HG03558 (cell line): ENCODE measurements at regions not wholly inside any gene's neighbourhood (a gene's known extent, or its start where the extent isn't known, plus 50 kb on each side); places are given as distances from the start of the nearest gene placed in this dataset.
"Not testable (repeated sequence)": the region's sequence is repeated elsewhere in the genome, so short reads cannot be mapped to it uniquely, and the experiment has no call there.

ENCODE experiments used
- ATAC-seq: cut with Tn5 transposase; IDR thresholded peaks from one replicate; pipeline ENCODE4 v1.9.1; 2021; ENCODE audit warnings: moderate number of reproducible peaks; ENCODE audit not compliant: unreplicated experiment; ENCODE audit errors: extremely low read depth

GRCh38 chr10:28354511-28354910 is 51.6 kb upstream of the MPP7 start:
- ATAC-seq: no peak

DNA sequence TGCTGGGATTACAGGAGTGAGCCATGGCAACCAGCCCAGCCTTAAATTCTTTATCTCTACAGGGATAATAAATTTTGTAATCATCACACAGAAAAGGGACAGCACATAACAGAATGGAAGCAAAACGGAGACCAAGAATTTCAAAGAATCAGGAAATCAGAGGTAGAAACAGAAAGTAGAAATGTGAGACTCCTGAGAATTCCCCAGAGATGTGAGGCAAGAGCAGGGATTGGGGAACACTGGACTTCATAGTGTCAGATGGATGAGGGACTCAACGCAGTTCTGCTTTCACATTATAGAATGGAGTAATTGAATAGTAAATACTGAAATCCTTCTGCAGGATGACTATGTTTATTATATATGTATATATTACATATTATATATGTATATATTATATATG is 52.5 kb upstream of the MPP7 start:
- no peak for ATAC-seq

DNA sequence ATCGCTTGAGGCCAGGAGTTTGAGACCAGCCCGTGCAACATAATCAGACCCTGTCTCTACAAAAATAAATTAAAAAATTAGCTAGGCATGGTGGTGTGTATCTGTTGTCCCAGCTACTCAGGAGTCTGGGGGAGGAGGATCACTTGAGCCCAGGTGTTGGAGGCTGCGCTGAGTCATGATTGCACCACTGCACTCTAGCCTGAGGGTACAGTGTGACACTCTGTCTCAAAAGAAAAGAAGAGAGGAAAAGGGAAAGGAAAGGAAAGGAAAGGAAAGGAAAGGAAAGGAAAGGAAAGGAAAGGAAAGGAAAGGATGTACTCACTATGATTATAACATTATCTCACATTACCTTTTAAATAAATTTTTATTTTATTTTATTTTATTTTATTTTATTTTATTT is 56.5 kb upstream of the MPP7 start:
- ATAC-seq: no peak

- no peak for ATAC-seq
Measured at GRCh38 chr10:28360175-28360574, 57.3 kb upstream of the MPP7 start.

GRCh38 chr10:28363376-28363775 is 60.5 kb upstream of the MPP7 start:
- ATAC-seq: no peak

- no peak for ATAC-seq
Measured at GRCh38 chr10:28365840-28366239, 63.0 kb upstream of the MPP7 start.

DNA sequence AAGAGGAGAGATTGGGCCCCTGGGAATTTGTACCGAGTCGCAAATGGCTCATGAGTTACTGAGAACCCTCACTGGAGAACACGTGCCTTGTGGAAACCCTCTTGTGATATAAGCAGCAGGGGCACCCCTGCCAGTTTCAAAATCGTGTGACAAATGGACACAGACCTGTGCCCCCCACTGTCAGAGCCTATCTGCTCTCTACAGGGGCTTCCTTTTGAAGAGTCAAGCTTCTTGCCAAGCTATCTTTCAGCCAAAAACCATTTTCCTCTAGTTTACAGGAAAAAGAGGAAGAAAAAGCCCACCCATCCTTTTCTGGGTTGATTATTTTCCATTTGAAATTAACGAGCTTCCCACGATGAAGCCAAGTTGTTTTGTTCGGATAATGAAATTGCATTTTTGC is 64.1 kb upstream of the MPP7 start:
- no peak for ATAC-seq

- ATAC-seq: no peak
Measured at GRCh38 chr10:28367413-28367812, 64.5 kb upstream of the MPP7 start.

DNA sequence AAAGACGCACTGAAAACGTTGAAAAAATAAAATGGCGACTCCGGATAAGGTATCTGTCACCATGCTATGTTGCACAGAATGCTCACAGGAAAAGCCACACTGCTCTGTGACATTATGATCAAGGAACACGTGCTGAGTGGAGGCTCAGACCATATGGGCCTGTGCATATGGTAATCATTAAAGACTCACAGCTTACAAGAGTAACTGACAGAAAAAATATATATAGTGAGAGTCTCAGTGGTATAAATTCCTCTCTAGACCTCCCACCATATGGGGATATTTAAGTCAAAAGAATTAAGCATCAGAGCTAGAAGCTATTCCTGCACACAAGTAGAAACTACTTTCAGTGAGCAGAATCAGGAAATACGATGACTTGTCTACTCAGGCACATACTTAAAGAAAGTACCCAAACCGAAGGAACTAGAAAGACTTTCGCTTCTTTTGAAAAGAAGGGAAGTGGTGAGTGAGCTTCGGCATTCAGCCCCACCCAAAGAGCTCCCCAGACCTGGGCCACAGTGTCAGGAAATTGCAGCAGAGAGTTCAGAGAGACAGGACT is 65.1 kb upstream of the MPP7 start:
- peak; percentile 84 for ATAC-seq

GRCh38 chr10:28370107-28370835 is 67.4 kb upstream of the MPP7 start:
- ATAC-seq: no peak

DNA sequence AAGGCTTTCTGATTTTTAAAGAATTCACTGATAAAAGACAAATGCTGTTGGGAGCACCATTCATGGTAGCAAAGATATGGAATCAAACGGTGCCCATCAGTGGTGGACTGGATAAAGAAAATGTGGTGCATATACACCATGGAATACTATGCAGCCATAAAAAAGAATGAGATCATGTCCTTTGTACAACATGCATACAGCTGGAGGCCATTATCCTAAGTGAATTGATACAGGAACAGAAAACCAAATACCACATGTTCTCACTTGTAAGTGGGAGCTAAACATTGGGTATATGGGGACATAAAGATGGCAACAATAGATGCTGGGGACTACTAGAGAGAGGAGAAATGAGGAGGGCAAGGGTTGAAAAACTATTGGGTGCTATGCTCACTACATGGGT is 68.8 kb upstream of the MPP7 start:
- not testable (repeated sequence) for ATAC-seq

DNA sequence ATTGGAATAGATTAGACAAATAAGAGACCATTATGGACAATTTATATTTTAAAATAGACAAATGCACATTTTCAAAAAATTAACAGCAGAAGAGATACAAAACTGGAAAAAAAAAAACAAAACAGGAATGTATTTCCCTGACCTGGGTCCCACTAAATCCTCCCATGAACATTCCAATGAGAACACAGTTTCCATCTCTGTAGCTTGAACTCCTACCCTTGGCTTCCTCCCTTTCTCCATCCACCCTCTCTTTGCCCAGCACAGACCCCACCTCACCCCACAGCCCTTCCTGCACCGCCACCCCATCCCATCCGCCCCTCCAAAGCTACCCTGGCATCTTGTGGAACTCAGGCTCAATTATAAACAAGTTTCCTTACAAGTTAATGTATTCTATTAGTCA is 71.2 kb upstream of the MPP7 start:
- ATAC-seq: no peak

DNA sequence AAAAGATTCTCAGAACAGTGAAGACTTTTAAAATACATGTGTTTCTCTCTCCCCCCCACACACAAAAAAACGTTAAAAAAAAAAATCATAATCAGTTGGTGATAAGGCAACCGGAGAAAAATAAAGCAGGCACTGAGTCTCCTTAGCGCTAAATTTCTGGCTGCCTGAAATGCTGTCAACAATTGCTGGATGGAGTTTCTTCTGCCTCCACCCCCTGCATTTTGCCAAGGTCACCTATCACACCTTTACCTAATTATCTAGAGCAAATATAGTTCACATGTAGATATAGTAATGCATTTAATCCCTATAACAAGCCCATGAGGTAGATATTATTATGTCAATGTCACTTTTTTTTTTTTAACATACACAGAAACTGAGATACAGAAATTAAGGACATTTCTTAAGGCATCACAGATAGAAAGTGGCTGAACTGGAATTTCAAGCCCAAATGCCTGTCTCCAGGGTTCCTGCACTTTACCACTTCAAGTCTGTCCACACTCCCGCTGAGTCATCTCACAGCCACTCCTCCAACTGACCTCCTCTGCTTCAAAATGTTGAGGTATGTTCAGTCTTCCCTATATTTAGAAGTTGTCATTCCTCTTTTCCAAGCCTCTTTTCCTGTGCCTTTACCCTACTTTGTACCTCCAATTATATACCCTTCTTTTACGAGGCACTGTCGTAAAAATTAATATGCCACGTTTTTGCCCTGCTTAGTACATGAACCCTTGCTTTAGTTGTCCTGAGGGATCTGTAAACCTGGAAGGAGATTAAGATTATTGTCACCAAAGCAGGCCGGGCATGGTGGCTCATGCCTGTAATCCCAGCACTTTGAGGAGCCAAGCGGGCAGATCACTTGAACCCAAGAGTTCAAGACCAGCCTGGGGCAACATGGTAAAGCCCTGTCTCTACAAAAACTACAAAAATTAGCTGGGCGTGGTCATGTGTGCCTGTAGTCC is 72.8 kb upstream of the MPP7 start:
- ATAC-seq: no peak

DNA sequence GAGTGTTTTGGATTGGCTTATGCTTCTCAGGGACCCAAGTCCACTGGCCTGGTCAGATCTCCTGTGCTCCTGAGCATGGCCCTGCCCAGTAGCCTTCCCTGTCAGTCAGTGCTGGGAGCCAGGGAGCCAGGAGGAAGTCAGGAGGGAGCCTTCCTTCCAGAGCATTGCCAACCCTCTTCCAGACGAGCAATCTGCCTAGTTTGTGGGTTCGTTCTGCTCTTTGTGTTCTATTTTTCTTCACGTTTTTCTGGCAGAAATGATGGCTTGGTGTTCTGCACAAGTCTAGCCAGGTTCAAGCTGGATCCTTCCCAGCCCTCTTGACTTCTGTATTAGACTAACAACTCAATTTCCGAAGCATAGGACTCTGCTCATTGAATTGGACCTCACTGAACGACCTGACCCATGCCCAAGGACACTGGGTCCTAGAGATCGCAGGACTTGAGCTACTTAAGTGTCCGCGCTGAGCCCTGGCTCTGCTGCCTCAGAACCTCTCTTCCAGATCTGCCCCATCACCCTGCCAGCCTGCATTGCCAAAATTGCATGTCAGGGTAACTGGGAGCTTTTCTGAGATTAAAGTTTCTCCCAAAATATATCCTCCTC is 76.2 kb upstream of the MPP7 start:
- no peak for ATAC-seq

DNA sequence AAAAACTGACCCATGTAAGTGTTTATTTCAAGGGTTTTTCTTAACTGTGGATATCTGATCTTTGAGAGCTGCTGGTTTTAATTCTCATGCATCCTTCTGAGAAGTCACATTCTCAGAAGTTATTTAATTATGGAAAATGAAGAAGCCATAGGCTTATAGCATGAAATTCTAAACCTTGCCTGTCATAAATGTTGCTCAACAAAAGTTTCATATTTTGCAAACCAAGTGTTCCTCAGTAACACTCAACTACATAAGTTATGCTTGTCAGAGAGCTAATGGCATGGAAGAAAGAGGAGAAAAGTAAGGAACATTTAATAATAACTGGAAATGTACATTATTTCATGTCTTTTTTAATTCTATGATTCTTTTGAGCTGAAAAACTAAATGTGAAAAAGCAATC is 78.6 kb upstream of the MPP7 start:
- no peak for ATAC-seq

DNA sequence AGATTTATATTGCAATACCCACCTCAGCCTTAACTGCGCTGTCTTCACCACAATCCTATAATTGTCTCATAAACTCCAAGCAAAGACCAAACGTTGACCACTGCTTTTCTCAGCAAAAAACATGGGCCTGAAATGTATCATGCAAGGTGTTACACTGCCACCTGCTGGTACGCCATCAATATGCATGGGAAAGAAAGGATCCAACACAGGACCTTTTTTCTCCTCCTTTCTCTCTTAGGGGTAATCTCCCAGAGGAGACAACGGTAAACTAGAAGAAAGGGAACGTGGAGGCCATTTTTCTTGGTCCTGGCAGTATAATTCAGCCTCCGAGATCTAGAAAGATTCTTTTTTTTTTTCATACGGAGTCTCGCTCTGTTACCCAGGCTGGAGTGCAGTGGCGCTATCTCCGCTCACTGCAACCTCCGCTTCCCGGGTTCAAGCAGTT is 79.1 kb upstream of the MPP7 start:
- peak; percentile 62 for ATAC-seq

DNA sequence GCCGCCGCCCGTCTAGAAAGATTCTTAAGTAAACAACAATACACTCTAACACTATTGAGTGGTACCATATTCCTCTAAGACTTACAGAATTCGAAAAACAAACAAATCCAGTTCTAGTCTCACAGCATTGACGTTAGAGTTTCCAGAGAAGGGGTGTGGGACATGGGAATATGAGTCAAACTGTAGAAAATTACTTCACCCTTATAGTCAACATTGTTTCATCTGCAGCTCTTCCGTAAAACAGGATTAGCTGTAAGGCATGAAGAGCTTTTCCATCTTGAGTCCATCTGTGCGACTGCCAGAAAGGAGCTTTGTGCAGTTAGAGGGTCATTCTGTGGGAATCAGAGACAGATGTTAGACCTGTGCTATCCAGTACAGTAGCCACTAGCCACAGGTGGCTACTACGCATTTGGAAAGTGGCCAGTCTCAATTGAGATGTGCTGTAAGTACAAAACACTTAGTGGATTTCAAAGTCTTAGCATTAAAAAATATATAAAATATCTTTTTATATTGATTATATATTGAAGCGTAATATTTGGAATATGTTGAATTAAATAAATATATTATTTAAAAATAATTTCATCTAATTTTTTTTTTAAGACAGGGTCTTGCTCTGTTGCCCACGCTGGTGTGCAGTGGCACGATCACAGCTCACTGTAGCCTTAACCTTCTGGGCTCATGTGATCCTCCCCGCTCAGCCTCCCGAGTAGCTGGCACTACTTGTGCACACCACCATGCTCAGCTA is 79.8 kb upstream of the MPP7 start:
- no peak for ATAC-seq

DNA sequence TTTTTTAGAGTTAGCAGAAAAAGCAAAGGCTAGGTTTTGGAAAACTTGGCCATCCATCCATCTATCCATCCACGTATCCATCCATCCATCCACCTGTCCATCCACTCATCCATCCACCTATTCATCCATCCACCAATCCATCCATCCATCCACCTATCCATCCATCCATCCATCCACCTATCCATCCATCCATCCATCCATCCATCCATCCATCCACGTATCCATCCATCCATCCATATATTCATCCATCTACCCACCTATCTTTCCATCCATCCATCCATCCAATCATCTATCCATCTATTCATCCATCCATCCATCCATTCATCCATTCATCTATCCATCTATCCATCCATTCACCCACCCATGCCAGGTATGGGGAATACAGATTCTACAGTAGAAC is 81.7 kb upstream of the MPP7 start:
- ATAC-seq: no peak

- ATAC-seq: no peak
Measured at GRCh38 chr10:28385748-28386502, 83.1 kb upstream of the MPP7 start.
